ENCODE measurements at regions not wholly inside any gene's neighbourhood (a gene's known extent, or its start where the extent isn't known, plus 50 kb on each side); places are given as distances from the start of the nearest gene placed in this dataset.

- TF ChIP-seq, protein P1, sequence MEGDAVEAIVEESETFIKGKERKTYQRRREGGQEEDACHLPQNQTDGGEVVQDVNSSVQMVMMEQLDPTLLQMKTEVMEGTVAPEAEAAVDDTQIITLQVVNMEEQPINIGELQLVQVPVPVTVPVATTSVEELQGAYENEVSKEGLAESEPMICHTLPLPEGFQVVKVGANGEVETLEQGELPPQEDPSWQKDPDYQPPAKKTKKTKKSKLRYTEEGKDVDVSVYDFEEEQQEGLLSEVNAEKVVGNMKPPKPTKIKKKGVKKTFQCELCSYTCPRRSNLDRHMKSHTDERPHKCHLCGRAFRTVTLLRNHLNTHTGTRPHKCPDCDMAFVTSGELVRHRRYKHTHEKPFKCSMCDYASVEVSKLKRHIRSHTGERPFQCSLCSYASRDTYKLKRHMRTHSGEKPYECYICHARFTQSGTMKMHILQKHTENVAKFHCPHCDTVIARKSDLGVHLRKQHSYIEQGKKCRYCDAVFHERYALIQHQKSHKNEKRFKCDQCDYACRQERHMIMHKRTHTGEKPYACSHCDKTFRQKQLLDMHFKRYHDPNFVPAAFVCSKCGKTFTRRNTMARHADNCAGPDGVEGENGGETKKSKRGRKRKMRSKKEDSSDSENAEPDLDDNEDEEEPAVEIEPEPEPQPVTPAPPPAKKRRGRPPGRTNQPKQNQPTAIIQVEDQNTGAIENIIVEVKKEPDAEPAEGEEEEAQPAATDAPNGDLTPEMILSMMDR (IDR thresholded peaks at IDR 0.05) = no peak
- TF ChIP-seq POLR2A (IDR thresholded peaks at IDR 0.05) (no peak), POLR2AphosphoS5 (IDR thresholded peaks at IDR 0.05) (no peak)
These were observed 174.2 kb upstream of the NCAM1 start for GRCh38 chr11:112786886-112787530.
